CD14-positive monocyte (primary cell): ENCODE measurements at regions not wholly inside any gene's neighbourhood (a gene's known extent, or its start where the extent isn't known, plus 50 kb on each side); places are given as distances from the start of the nearest gene placed in this dataset.

Experiments used
- DNase-seq, 3 donors: peaks; one replicate each; pipeline ENCODE4 v3.0.0-alpha.2; 2011 to 2022
- H2AFZ ChIP-seq: 2 replicates; pipeline ENCODE4 v1.6.0; 2012; ENCODE audit warnings: mild to moderate bottlenecking, low read depth, low read length, inconsistent platforms; ENCODE audit not compliant: insufficient read depth, poor library complexity, severe bottlenecking
- H3K27ac ChIP-seq, 2 donors: 1 replicate in 1 of 2; 2 replicates in 1 of 2; pipeline ENCODE4 v1.5.1; 2012 to 2013; ENCODE audit warnings: low read length in 2 of 2, control low read depth in 1 of 2, inconsistent platforms in 1 of 2, low read depth in 1 of 2, mild to moderate bottlenecking in 1 of 2
- H3K27me3 ChIP-seq, 2 donors: one replicate each; pipeline versions ENCODE4 v1.6.0 to v1.6.1; 2011 to 2013; ENCODE audit warnings: low read length in 2 of 2; ENCODE audit not compliant: control insufficient read depth in 2 of 2, insufficient read depth in 2 of 2
- H3K36me3 ChIP-seq, 2 donors: replicated peaks in 1 of 2; 1 replicate in 1 of 2; 2 replicates in 1 of 2; pipeline versions ENCODE4 v1.5.1 to v1.6.1; 2012 to 2013; ENCODE audit warnings: low read length in 2 of 2, control low read depth in 1 of 2, inconsistent platforms in 1 of 2, mild to moderate bottlenecking in 1 of 2; ENCODE audit not compliant: insufficient read depth in 2 of 2, control insufficient read depth in 1 of 2
- H3K4me1 ChIP-seq, 2 donors: 1 replicate in 1 of 2; 2 replicates in 1 of 2; pipeline versions ENCODE4 v1.5.1 to v1.6.1; 2012 to 2013; ENCODE audit warnings: low read length in 2 of 2, control low read depth in 1 of 2, inconsistent platforms in 1 of 2, mild to moderate bottlenecking in 1 of 2, moderate library complexity in 1 of 2; ENCODE audit not compliant: insufficient read depth in 2 of 2, control insufficient read depth in 1 of 2
- H3K4me2 ChIP-seq: replicated peaks from 2 replicates; pipeline ENCODE3; 2012; ENCODE audit warnings: low read length, moderate library complexity, mild to moderate bottlenecking; ENCODE audit not compliant: poor library complexity, severe bottlenecking; ENCODE audit errors: extremely low read depth
- H3K4me3 ChIP-seq, 3 experiments: fragments of 200-600 bp in 1 of 3; sonication (generic) in 1 of 3; replicated peaks in 1 of 3; 1 replicate in 2 of 3; 2 replicates in 1 of 3; pipeline ENCODE4 v1.5.1; 2011 to 2013; ENCODE audit warnings: low read length in 3 of 3, mild to moderate bottlenecking in 3 of 3, control low read depth in 2 of 3, low read depth in 2 of 3, inconsistent platforms in 1 of 3, moderate library complexity in 1 of 3
- H3K79me2 ChIP-seq: 2 replicates; pipeline ENCODE4 v1.6.0; 2012; ENCODE audit warnings: mild to moderate bottlenecking, control low read depth, inconsistent platforms, low read length, moderate library complexity; ENCODE audit not compliant: insufficient read depth
- H3K9ac ChIP-seq: 2 replicates; pipeline ENCODE4 v1.6.0; 2017; ENCODE audit warnings: low read length, mild to moderate bottlenecking; ENCODE audit not compliant: insufficient read depth, poor library complexity, severe bottlenecking
- H3K9me3 ChIP-seq, 2 donors: replicated peaks in 1 of 2; 1 replicate in 1 of 2; 2 replicates in 1 of 2; pipeline versions ENCODE4 v1.5.1 to v1.6.1; 2012 to 2013; ENCODE audit warnings: low read length in 2 of 2, control low read depth in 1 of 2; ENCODE audit not compliant: control insufficient read depth in 1 of 2, insufficient read depth in 1 of 2
- H4K20me1 ChIP-seq: 2 replicates; pipeline ENCODE4 v1.6.0; 2012; ENCODE audit warnings: mild to moderate bottlenecking, low read length, control low read depth, moderate library complexity; ENCODE audit not compliant: insufficient read depth
- H3K27ac Mint-ChIP-seq, 7 donors: one replicate each; pipeline ENCODE4 v1.8.0; 2020; ENCODE audit warnings: mild to moderate bottlenecking in 7 of 7, mixed read lengths in 7 of 7, moderate library complexity in 6 of 7, inconsistent platforms in 2 of 7
- H3K27me3 Mint-ChIP-seq, 3 donors: one replicate each; pipeline ENCODE4 v1.8.0; 2021 to 2022; ENCODE audit warnings: low read depth in 3 of 3, mild to moderate bottlenecking in 3 of 3, mixed read lengths in 3 of 3, moderate library complexity in 3 of 3, inconsistent platforms in 1 of 3
- H3K36me3 Mint-ChIP-seq, 2 donors: one replicate each; pipeline ENCODE4 v1.8.0; 2020; ENCODE audit warnings: mixed read lengths in 2 of 2, inconsistent platforms in 1 of 2, mild to moderate bottlenecking in 1 of 2
- H3K4me1 Mint-ChIP-seq: one replicate; pipeline ENCODE4 v1.8.0; 2020; ENCODE audit warnings: mild to moderate bottlenecking, mixed read lengths
- H3K4me3 Mint-ChIP-seq, 2 donors: one replicate each; pipeline ENCODE4 v1.8.0; 2020; ENCODE audit warnings: mild to moderate bottlenecking in 2 of 2, mixed read lengths in 2 of 2, moderate library complexity in 1 of 2
- H3K9me3 Mint-ChIP-seq, 7 donors: one replicate each; pipeline ENCODE4 v1.8.0; 2020 to 2022; ENCODE audit warnings: mixed read lengths in 7 of 7, mild to moderate bottlenecking in 6 of 7, moderate library complexity in 6 of 7, inconsistent platforms in 2 of 7
- WGBS: methylation state at CpG from one replicate; pipeline ENCODE4 v1.1.5; 2013; ENCODE audit warnings: missing lambda C conversion rate; ENCODE audit not compliant: insufficient coverage; 5-methylcytosine and 5-hydroxymethylcytosine counted together
- intact Hi-C, 2 donors: fragments of 100-400 bp; cut with micrococcal nuclease; formaldehyde crosslinking; loops; one replicate each; pipeline versions ENCODE4 v1.15.0 to v1.15.1; 2023
- TF ChIP-seq, protein P1 (sequence below): fragments of 200-600 bp; IDR thresholded peaks from one replicate; pipeline ENCODE4 v1.8.0; 2022; ENCODE audit warnings: antibody characterized with exemption, mild to moderate bottlenecking

DNA sequence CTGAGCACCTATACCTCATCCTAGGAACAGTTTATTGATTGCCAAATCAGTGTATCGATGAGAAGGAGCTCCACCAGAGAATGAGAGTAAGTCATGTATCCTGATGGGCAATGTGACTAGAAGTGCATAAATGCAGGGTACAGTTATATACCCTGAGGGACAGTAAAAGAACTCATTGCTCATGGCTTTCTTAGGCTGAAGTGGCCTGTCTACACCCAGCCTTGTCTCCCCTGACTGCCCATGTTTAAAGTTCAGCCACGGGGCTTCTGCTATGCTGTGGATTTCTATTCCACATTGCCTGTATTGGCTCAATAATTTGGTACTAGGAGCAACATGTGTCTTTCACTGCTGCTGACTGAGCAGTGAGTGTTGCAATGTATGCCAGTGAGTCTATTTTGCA, 400.4 kb upstream of the IMPG1 start:
- DNase-seq, result no peak
- TF ChIP-seq, protein P1, sequence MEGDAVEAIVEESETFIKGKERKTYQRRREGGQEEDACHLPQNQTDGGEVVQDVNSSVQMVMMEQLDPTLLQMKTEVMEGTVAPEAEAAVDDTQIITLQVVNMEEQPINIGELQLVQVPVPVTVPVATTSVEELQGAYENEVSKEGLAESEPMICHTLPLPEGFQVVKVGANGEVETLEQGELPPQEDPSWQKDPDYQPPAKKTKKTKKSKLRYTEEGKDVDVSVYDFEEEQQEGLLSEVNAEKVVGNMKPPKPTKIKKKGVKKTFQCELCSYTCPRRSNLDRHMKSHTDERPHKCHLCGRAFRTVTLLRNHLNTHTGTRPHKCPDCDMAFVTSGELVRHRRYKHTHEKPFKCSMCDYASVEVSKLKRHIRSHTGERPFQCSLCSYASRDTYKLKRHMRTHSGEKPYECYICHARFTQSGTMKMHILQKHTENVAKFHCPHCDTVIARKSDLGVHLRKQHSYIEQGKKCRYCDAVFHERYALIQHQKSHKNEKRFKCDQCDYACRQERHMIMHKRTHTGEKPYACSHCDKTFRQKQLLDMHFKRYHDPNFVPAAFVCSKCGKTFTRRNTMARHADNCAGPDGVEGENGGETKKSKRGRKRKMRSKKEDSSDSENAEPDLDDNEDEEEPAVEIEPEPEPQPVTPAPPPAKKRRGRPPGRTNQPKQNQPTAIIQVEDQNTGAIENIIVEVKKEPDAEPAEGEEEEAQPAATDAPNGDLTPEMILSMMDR, result no peak
- Histone ChIP-seq H3K9me3 (peaks cover 18 to 20% of the 10 kb centered on the region in 2 donors), H3K27me3 (no peaks in the 10 kb centered on the region), H3K4me3 (no peak overlapping the region), H2AFZ (no peak overlapping the region), H3K9ac (no peak overlapping the region), H4K20me1 (no peaks in the 10 kb centered on the region), H3K4me1 (no peaks in the 10 kb centered on the region), H3K79me2 (no peaks in the 10 kb centered on the region), H3K27ac (no peak overlapping the region), H3K4me2 (no peak overlapping the region), H3K36me3 (no peaks in the 10 kb centered on the region)
- Mint-ChIP-seq H3K9me3 (peaks cover 2 to 21% (median 9%) of the 10 kb centered on the region in 7 donors), H3K4me1 (no peaks in the 10 kb centered on the region), H3K27me3 (no peaks in the 10 kb centered on the region), H3K27ac (no peak overlapping the region), H3K4me3 (no peak overlapping the region), H3K36me3 (no peaks in the 10 kb centered on the region)
- 80% methylated on average over 1 of the region's 2 CpGs for WGBS
- intact Hi-C loops, result no loop called here

DNA sequence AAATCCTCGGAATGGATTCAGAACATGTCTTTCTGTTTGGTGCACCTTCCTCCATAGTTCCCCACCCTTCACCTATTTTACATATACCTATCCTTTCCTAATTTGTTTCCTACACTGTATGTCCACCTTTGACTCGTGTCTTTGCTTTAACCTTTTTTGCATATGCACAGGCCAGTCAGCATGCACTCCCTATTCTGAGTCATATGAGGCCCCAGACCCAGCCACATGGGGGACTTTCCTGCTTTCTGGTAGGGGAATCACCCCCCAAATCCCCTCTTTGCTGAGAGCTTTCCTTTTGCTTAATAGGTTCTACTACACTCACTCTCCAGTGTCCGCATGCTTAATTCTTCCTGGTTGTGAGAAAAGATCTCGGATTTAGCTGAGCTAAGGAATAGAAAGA, 393.8 kb upstream of the IMPG1 start:
- Histone ChIP-seq H3K4me2 (no peak overlapping the region), H3K9ac (no peak overlapping the region), H3K4me1 (no peaks in the 10 kb centered on the region), H2AFZ (no peak overlapping the region), H3K79me2 (no peaks in the 10 kb centered on the region), H3K27ac (no peak overlapping the region), H3K27me3 (no peaks in the 10 kb centered on the region), H3K4me3 (no peak overlapping the region), H3K36me3 (no peaks in the 10 kb centered on the region), H3K9me3 (peaks cover 0 to 5% of the 10 kb centered on the region in 2 donors), H4K20me1 (no peaks in the 10 kb centered on the region)
- peaks cover 0 to 5% (median 4%) of the 10 kb centered on the region in 7 donors for H3K9me3 Mint-ChIP-seq
- peak overlapping the region in 1 of 7 donors; percentile 40 for H3K27ac Mint-ChIP-seq
- TF ChIP-seq, protein P1, result no peak
- intact Hi-C loops, result no loop called here
- peaks cover 0 to 2% (median 0%) of the 10 kb centered on the region in 3 donors for H3K27me3 Mint-ChIP-seq
- no peak overlapping the region for H3K4me3 Mint-ChIP-seq
- no peaks in the 10 kb centered on the region for H3K36me3 Mint-ChIP-seq
- no peaks in the 10 kb centered on the region for H3K4me1 Mint-ChIP-seq
- 70% methylated on average over 2 of the region's 4 CpGs for WGBS
- DNase-seq, result no peak
